ENCODE measurements at regions not wholly inside any gene's neighbourhood (a gene's known extent, or its start where the extent isn't known, plus 50 kb on each side); places are given as distances from the start of the nearest gene placed in this dataset.

- TF ChIP-seq CTCF (IDR thresholded peaks at IDR 0.05): no peak
- TF ChIP-seq POLR2A (IDR thresholded peaks at IDR 0.05): no peak
These were observed 109.2 kb upstream of the NRSN1 start for GRCh38 chr6:24016857-24017256.

All from right lobe of liver (tissue), 4 donors.